ENCODE measurements at regions not wholly inside any gene's neighbourhood (a gene's known extent, or its start where the extent isn't known, plus 50 kb on each side); places are given as distances from the start of the nearest gene placed in this dataset.
A peak's percentile ranks its signal among the peaks of the same experiment; 100 is the strongest.

GRCh38 chr13:74839656-74840055, 642.3 kb downstream of the TBC1D4 start:
- TF ChIP-seq CTCF (conservative IDR thresholded peaks at IDR 0.05; ENCODE audit: control insufficient read depth, insufficient read depth, low read depth, low read length), result no peak
- no peak overlapping the region for H3K4me3 ChIP-seq (ENCODE audit: control insufficient read depth, low read depth, low read length)
- DNase-seq (ENCODE audit: low read depth), result peak; percentile 83

GRCh38 chr13:74838096-74838495, 643.9 kb downstream of the TBC1D4 start:
- no peak overlapping the region for H3K4me3 ChIP-seq (ENCODE audit: control insufficient read depth, low read depth, low read length)
- no peak for TF ChIP-seq CTCF (conservative IDR thresholded peaks at IDR 0.05; ENCODE audit: control insufficient read depth, insufficient read depth, low read depth, low read length)
- no peak for DNase-seq (ENCODE audit: low read depth)

DNA sequence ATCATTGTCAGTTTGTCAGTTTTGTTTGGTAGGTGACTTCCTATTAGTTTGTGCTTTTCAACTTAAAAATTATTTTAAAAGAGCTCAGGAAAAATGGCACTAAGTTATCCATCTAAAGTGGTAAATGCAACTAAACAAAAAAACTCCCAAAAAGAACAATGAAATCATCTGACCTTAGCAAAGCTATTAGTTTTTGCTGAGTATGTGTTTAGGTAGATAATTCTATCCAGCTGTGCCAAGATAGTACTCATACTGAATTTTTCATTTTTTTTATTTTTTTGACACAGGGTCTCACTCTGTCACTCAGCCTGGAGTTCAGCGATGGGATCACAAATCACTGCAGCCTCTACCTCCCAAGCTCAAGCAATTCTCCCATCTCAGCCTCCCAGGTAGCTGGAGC, 645.3 kb downstream of the TBC1D4 start:
- TF ChIP-seq CTCF (conservative IDR thresholded peaks at IDR 0.05; ENCODE audit: control insufficient read depth, insufficient read depth, low read depth, low read length), result no peak
- no peak for DNase-seq (ENCODE audit: low read depth)

GRCh38 chr13:74835579-74835978, 646.4 kb downstream of the TBC1D4 start:
- no peak for DNase-seq (ENCODE audit: low read depth)
- no peak overlapping the region for H3K4me3 ChIP-seq (ENCODE audit: control insufficient read depth, low read depth, low read length)
- no peak for TF ChIP-seq CTCF (conservative IDR thresholded peaks at IDR 0.05; ENCODE audit: control insufficient read depth, insufficient read depth, low read depth, low read length)

More for the DNA sequence above, 645.3 kb downstream of the TBC1D4 start:
- no peak overlapping the region for H3K4me3 ChIP-seq (ENCODE audit: control insufficient read depth, low read depth, low read length)

DNA sequence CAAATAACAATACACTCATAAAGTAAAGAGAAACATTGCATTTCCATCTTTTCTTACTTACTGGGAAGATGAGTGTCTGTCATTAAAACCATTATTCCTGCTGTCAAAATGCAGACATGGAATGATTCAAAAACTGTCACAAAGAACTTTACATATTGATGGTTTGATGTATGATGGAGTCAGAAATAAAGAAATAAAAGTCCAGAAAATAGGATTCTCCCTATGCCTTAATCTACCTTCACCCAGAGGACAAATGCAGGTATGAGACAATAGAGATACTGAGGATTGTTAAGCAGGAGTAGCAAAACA, 656.1 kb downstream of the TBC1D4 start:
- no peak for TF ChIP-seq CTCF (conservative IDR thresholded peaks at IDR 0.05; ENCODE audit: control insufficient read depth, insufficient read depth, low read depth, low read length)

DNA sequence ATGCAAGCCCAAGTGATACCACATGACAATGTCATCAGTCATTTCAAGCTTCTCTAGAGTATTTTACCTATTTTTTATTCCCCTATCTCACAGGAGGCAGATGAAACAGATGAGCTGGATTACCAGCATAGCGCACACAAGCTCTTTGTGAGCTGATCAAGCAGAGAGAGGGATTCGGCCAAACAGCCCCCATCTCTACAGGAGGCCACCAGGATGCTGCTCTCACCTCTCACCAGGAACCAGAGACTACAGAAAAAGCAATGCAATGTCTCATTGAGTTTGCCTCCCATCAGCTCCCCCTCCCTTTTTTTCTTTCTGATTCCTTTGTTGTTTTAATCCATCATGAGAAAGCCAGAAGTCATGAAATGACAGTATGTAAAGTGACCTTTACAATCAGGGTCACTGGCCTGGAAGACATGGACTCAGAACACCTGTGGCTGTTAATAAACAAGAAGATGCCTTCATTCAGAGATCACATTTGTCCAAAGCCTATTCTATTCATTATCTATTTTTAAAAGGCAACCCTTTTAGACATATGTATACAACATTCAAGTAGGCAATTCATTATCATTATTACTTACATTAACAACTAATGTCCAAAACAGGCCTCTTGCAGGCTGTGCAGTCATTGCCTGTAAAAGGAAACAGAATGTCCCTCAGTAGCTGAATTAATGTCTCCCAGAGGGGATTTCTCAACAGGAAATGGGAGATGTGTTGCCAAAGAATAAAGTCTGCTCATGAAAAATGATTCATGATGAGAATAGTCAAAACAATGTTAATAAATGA, 656.6 kb downstream of the TBC1D4 start:
- no peak overlapping the region for H3K4me3 ChIP-seq (ENCODE audit: control insufficient read depth, low read depth, low read length)
- no peak for TF ChIP-seq CTCF (conservative IDR thresholded peaks at IDR 0.05; ENCODE audit: control insufficient read depth, insufficient read depth, low read depth, low read length)
- peak; percentile 91 for DNase-seq (ENCODE audit: low read depth)

More for the DNA sequence above, 656.1 kb downstream of the TBC1D4 start:
- no peak for DNase-seq (ENCODE audit: low read depth)
- H3K4me3 ChIP-seq (ENCODE audit: control insufficient read depth, low read depth, low read length), result no peak overlapping the region
